Pancreas (tissue), 10 donors: ENCODE measurements at regions not wholly inside any gene's neighbourhood (a gene's known extent, or its start where the extent isn't known, plus 50 kb on each side); places are given as distances from the start of the nearest gene placed in this dataset.

ENCODE experiments used
- ATAC-seq, 4 donors: fragments of 200-7000 bp; cut with Tn5 transposase; one replicate each; pipeline versions ENCODE4 v1.8.0 to v1.9.1; 2020; ENCODE audit warnings: mild to moderate bottlenecking in 4 of 4, moderate library complexity in 4 of 4
- DNase-seq, 6 donors: peaks; one replicate each; pipeline ENCODE4 v3.0.0-alpha.2; 2020
- FAIRE-seq: peaks from 2 replicates; lab custom pipeline; 2012; peaks lifted over from hg19 to GRCh38; lab: Jason Lieb, UNC
- H3K27ac ChIP-seq, 4 donors: fragments of 200-600 bp; sonication (generic); 1 replicate in 3 of 4; 2 replicates in 1 of 4; pipeline versions ENCODE4 v1.5.0 to v1.8.0; 2020
- H3K27me3 ChIP-seq, 4 donors: fragments of 200-600 bp; one replicate each; pipeline ENCODE4 v1.8.0; 2021
- H3K36me3 ChIP-seq, 3 donors: fragments of 200-600 bp; sonication (generic) in 1 of 3; one replicate each; pipeline versions ENCODE4 v1.5.0 to v1.8.0; 2020 to 2021
- H3K4me1 ChIP-seq, 3 donors: fragments of 200-600 bp; one replicate each; pipeline ENCODE4 v1.8.0; 2021
- H3K4me3 ChIP-seq, 4 donors: fragments of 200-600 bp; sonication (generic) in 2 of 4; one replicate each; pipeline versions ENCODE4 v1.5.0 to v1.8.0; 2020 to 2021
- H3K9me3 ChIP-seq, 4 donors: fragments of 200-600 bp; one replicate each; pipeline ENCODE4 v1.8.0; 2021
- WGBS, 2 donors: extraction: QIAGEN DNeasy Blood & Tissue Kit; methylation state at CpG; one replicate each; pipeline ENCODE4 v1.1.7; 2013; 5-methylcytosine and 5-hydroxymethylcytosine counted together
- intact Hi-C, 3 donors: fragments of 100-400 bp; cut with DNase I; formaldehyde crosslinking; loops; one replicate each; pipeline versions ENCODE4 v1.11.1 to v1.14.2; 2022
- TF ChIP-seq, protein P1 (sequence below), 4 donors: fragments of 200-600 bp; sonication (generic) in 3 of 4; IDR thresholded peaks; one replicate each; pipeline versions ENCODE4 v1.5.0 to v1.8.0; 2021; ENCODE audit warnings: antibody characterized with exemption in 4 of 4
- donor health status: healthy with polysubstance abuse.
- donor health status: DM: no; HTN: no; CAD: no; lungs with moderate emphysema.
- donor health status: DM: no; HTN: no; CAD: no.
- donor health status: control.
- donor health status: control.
- donor health status: Bipolar disorder and iron deficiency.
- donor health status: DM: yes; HTN: yes; CAD: no.
- donor health status: DM: no; HTN: no; CAD: no.
- donor health status: DM: no; HTN: no; CAD: no.
- donor health status: DM: yes; HTN: yes; CAD: no.

DNA sequence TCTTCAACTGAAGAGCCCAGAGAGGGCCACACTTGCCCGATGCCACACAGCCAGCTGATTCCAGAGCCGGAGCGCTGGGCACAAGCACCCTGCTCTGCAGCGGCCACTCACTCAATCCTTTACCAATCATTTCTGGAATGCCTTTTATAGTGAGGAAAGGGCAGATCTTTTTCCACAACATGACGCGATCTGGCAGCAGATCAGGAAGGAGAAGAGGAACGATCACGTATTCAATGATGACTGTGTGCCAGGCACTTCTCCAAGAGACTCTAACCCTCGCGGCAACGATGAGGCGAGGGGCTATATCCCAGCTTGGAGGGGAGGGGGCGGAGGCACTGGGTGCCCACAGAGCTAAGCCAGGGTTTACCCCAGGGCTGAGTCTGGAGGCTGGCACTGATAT is 56.3 kb upstream of the TCF20 start:
- Histone ChIP-seq H3K27me3 (no peaks in the 10 kb centered on the region), H3K27ac (no peak overlapping the region), H3K4me3 (no peak overlapping the region), H3K4me1 (no peaks in the 10 kb centered on the region), H3K9me3 (no peaks in the 10 kb centered on the region), H3K36me3 (no peaks in the 10 kb centered on the region)
- TF ChIP-seq, protein P1, sequence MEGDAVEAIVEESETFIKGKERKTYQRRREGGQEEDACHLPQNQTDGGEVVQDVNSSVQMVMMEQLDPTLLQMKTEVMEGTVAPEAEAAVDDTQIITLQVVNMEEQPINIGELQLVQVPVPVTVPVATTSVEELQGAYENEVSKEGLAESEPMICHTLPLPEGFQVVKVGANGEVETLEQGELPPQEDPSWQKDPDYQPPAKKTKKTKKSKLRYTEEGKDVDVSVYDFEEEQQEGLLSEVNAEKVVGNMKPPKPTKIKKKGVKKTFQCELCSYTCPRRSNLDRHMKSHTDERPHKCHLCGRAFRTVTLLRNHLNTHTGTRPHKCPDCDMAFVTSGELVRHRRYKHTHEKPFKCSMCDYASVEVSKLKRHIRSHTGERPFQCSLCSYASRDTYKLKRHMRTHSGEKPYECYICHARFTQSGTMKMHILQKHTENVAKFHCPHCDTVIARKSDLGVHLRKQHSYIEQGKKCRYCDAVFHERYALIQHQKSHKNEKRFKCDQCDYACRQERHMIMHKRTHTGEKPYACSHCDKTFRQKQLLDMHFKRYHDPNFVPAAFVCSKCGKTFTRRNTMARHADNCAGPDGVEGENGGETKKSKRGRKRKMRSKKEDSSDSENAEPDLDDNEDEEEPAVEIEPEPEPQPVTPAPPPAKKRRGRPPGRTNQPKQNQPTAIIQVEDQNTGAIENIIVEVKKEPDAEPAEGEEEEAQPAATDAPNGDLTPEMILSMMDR (IDR thresholded peaks at IDR 0.05) = no peak
- DNase-seq = no peak
- FAIRE-seq = no peak
- intact Hi-C loops = no loop called here
- ATAC-seq = no peak
- 72 to 76% methylated on average over 13 of the region's 13 CpGs for WGBS, 2 donors

DNA sequence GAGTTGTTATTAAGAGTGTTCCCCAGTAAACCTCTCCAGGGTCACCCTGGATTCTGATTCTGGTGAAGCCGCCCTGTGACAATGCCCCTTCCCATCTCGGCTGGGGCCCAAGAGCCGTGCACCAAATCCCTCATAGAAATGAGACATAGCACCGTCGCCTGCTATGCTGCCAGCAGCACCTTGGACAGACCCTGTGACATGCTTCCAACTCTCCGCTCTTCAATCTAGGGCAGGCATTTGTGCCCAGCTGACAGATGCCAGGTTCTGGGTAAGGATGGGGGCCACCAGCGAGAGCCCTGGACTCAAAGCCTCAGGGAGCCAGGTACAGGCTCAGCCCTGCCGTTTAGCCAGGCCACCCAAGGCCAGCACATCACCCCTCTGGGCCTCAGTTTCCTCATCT is 55.8 kb upstream of the TCF20 start:
- ATAC-seq (no peak), FAIRE-seq (no peak), DNase-seq (no peak)
- Histone ChIP-seq H3K9me3 (no peaks in the 10 kb centered on the region), H3K4me3 (no peak overlapping the region), H3K36me3 (no peaks in the 10 kb centered on the region), H3K27ac (no peak overlapping the region), H3K27me3 (no peaks in the 10 kb centered on the region), H3K4me1 (no peaks in the 10 kb centered on the region)
- intact Hi-C loops = no loop called here
- TF ChIP-seq, protein P1 (IDR thresholded peaks at IDR 0.05) = no peak
- 78 to 86% methylated on average over 8 of the region's 8 CpGs for WGBS, 2 donors

DNA sequence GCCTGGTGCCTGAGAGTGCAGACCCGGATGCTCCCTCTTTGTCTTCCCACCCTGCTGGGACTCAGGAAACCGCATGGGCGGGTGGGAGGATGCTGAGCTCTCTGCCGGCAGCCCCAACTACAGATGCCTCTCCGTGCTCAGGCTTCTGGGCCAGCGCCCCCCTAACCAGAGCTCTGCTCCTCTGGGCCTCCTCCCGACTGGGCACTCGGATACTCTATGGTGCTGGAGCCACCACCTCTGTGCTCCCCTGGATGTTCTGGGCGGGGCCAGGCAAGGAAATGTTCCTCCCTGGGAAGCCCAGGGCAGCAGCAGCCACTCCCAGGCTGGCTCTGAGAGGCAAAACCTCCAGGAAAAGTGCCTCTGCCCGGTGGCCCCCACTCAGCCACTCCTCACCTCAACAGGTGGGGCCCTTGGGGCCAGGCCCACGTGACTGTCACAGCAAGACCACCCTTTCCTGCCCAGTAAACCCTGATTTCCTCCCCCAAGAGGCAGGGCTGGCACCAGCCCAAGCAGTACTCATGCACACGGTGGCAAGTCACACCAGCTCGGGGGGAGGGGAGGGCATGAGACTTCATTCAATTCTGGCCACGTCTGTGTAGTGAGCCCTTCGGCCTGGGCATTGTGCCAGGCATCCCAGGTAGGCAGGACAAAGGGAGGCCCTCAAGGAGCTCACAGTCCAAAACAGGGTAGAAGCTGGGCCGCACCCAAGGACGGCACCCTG is 54.7 kb upstream of the TCF20 start:
- Histone ChIP-seq H3K4me1 (no peaks in the 10 kb centered on the region), H3K9me3 (no peaks in the 10 kb centered on the region), H3K4me3 (no peak overlapping the region), H3K27me3 (no peaks in the 10 kb centered on the region), H3K36me3 (no peaks in the 10 kb centered on the region), H3K27ac (no peak overlapping the region)
- FAIRE-seq (no peak), DNase-seq (peak in 1 of 6 donors; percentile 48), ATAC-seq (peak in 1 of 4 donors; percentile 31)
- TF ChIP-seq, protein P1 (IDR thresholded peaks at IDR 0.05) = no peak
- intact Hi-C loops = no loop called here
- 61 to 68% methylated on average over 17 of the region's 17 CpGs for WGBS, 2 donors

DNA sequence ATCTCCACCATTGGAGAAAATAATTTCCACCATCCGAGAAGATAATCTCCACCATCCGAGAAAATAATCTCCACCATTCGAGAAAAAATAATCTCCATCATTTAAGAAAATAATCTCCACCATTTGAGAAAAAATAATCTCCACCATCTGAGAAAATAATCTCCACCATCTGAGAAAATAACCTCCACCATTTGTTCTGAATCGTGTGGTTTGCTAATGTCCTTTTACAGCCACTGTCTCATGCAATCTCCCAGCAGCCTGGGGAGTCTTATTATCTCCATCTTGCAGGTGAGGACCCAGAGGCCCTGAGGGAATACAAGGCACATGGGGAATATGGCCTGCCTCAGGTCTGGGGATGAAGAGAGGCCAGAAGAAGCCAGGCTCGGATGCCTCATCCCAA is 54.1 kb upstream of the TCF20 start:
- ATAC-seq (no peak), FAIRE-seq (no peak), DNase-seq (no peak)
- WGBS, 2 donors = 79 to 86% methylated on average over 5 of the region's 5 CpGs
- Histone ChIP-seq H3K4me1 (no peaks in the 10 kb centered on the region), H3K27me3 (no peaks in the 10 kb centered on the region), H3K4me3 (no peak overlapping the region), H3K36me3 (no peaks in the 10 kb centered on the region), H3K27ac (no peak overlapping the region), H3K9me3 (no peaks in the 10 kb centered on the region)
- intact Hi-C loops = no loop called here
- TF ChIP-seq, protein P1 (IDR thresholded peaks at IDR 0.05) = no peak

DNA sequence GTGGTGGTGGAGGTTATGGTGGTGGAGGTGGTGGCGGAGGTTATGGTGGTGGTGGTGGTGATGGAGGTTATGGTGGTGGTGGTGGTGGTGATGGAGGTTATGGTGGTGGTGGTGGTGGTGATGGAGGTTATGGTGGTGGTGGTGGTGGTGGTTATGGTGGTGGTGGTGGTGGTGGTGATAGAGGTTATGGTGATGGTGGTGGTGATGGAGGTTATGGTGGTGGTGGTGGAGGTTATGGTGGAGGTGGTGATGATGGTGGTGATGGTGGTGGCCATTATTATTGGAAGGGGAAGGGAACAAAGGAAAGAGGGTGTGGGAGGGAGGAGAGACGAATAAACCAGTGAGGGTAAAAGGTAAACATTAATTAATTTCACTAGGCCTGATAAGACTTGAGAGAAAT is 53.5 kb upstream of the TCF20 start:
- TF ChIP-seq, protein P1 (IDR thresholded peaks at IDR 0.05) = no peak
- ATAC-seq (no peak), DNase-seq (no peak), FAIRE-seq (no peak)
- Histone ChIP-seq H3K4me1 (no peaks in the 10 kb centered on the region), H3K27ac (no peak overlapping the region), H3K36me3 (no peaks in the 10 kb centered on the region), H3K27me3 (no peaks in the 10 kb centered on the region), H3K9me3 (no peaks in the 10 kb centered on the region), H3K4me3 (no peak overlapping the region)
- intact Hi-C loops = no loop called here
- WGBS, 2 donors = 65 to 66% methylated on average over 2 of the region's 2 CpGs
